ENCODE measurements at regions not wholly inside any gene's neighbourhood (a gene's known extent, or its start where the extent isn't known, plus 50 kb on each side); places are given as distances from the start of the nearest gene placed in this dataset.

- ATAC-seq (no peak), DNase-seq (no peak)
- Histone ChIP-seq H3K4me3 (no peak overlapping the region), H3K9me3 (peaks cover 0 to 14% (median 0%) of the 10 kb centered on the region in 12 donors), H3K27ac (no peak overlapping the region), H3K4me1 (no peaks in the 10 kb centered on the region), H3K36me3 (no peaks in the 10 kb centered on the region), H3K27me3 (no peaks in the 10 kb centered on the region)
- no peak for TF ChIP-seq CTCF (IDR thresholded peaks at IDR 0.05)
- TF ChIP-seq POLR2A (IDR thresholded peaks at IDR 0.05): no peak
- intact Hi-C loops (cut with DNase I): no loop called here
- 51 to 66% (median 58%) methylated on average over 2 of the region's 2 CpGs for WGBS, 4 donors
Measured at GRCh38 chr21:20108976-20109540, 889.2 kb upstream of the NCAM2 start.

DNA sequence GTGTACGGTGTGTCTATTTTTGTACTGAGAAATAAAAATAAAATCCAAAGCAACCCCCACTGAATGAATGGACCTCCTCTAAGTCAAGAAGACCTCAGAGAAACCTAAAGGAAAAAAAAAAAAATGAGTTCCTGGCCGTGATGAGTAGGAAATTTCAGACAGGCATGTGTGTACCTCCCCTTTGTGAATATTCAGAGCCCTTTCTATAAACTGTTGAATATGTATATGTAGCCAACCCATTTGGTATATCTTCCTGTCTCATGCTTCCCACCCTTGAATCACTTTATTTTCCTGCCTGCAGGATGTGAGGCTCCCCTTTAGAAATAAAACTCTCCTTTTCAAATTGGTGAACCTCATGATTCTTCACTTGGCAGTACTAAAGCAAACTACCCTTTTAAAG is 887.8 kb upstream of the NCAM2 start:
- ATAC-seq (no peak), DNase-seq (no peak)
- no peaks in the 10 kb centered on the region for H3K27me3 ChIP-seq
- 46 to 60% (median 50%) methylated on average over 2 of the region's 2 CpGs for WGBS, 4 donors
- intact Hi-C loops (cut with DNase I): loop anchor here in 1 of 10 donors (10.0 kb wide), 1 partner anchor 56 kb away; no protein-coding TSS in a partner anchor
- H3K4me3 ChIP-seq: no peak overlapping the region
- no peak overlapping the region for H3K27ac ChIP-seq
- no peaks in the 10 kb centered on the region for H3K36me3 ChIP-seq
- peaks cover 0 to 14% (median 3%) of the 10 kb centered on the region in 12 donors for H3K9me3 ChIP-seq
- H3K4me1 ChIP-seq: no peaks in the 10 kb centered on the region
- no peak for TF ChIP-seq POLR2A (IDR thresholded peaks at IDR 0.05)
- TF ChIP-seq CTCF (IDR thresholded peaks at IDR 0.05): no peak

- ATAC-seq (no peak), DNase-seq (no peak)
- no peaks in the 10 kb centered on the region for H3K27me3 ChIP-seq
- TF ChIP-seq POLR2A (IDR thresholded peaks at IDR 0.05) (no peak), CTCF (IDR thresholded peaks at IDR 0.05) (no peak)
- intact Hi-C loops (cut with DNase I): no loop called here
- H3K27ac ChIP-seq: no peak overlapping the region
- no peak overlapping the region for H3K4me3 ChIP-seq
- peaks cover 0 to 26% (median 13%) of the 10 kb centered on the region in 12 donors for H3K9me3 ChIP-seq
- H3K36me3 ChIP-seq: no peaks in the 10 kb centered on the region
- WGBS, 4 donors: 91 to 100% (median 92%) methylated on average over 1 of the region's 1 CpG
- no peaks in the 10 kb centered on the region for H3K4me1 ChIP-seq
Measured at GRCh38 chr21:20151741-20152140, 846.5 kb upstream of the NCAM2 start.

- Histone ChIP-seq H3K27ac (no peak overlapping the region), H3K4me1 (no peaks in the 10 kb centered on the region), H3K27me3 (no peaks in the 10 kb centered on the region), H3K4me3 (no peak overlapping the region), H3K9me3 (peaks cover 0 to 16% (median 0%) of the 10 kb centered on the region in 12 donors), H3K36me3 (no peaks in the 10 kb centered on the region)
- ATAC-seq (no peak), DNase-seq (no peak)
- TF ChIP-seq CTCF (IDR thresholded peaks at IDR 0.05) (no peak), POLR2A (IDR thresholded peaks at IDR 0.05) (no peak)
- WGBS, 4 donors: 49 to 58% (median 52%) methylated on average over 4 of the region's 4 CpGs
- intact Hi-C loops (cut with DNase I): loop anchor here in 1 of 10 donors (5.0 kb wide), 1 partner anchor 49 kb away; no protein-coding TSS in a partner anchor
Measured at GRCh38 chr21:20163167-20163566, 835.0 kb upstream of the NCAM2 start.

Measured in heart left ventricle (tissue), 16 donors.